ENCODE measurements at regions not wholly inside any gene's neighbourhood (a gene's known extent, or its start where the extent isn't known, plus 50 kb on each side); places are given as distances from the start of the nearest gene placed in this dataset.

DNA sequence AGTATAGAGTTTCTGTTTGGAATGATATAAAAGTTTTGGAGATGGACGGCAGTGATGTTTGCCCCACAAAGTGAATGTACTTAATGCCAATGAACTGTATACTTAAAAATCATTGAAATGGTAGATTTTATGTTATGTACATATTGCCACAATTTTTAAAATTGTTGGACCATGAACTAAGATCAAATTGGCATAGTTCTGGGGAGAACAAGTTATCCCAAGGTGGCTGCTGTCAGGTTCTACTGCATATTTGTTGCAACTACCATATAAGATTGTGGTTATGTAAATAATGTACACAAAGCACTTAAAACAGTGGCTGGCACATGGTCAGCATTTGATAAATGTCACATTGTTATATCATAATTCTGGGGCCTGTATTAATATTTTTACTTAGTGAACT, 466.4 kb downstream of the SIPA1L2 start:
- TF ChIP-seq CEBPB (IDR thresholded peaks at IDR 0.05; ENCODE audit: low read depth, low read length) (no peak), ELK1 (IDR thresholded peaks at IDR 0.05; ENCODE audit: borderline replicate concordance, low read depth, low read length) (no peak), RFX5 (IDR thresholded peaks at IDR 0.05; ENCODE audit: low read depth, low read length) (no peak), RAD21 (IDR thresholded peaks at IDR 0.05; ENCODE audit: low read length) (no peak), NFE2L2 (IDR thresholded peaks at IDR 0.05; ENCODE audit: low read depth, low read length) (no peak), POLR2A (IDR thresholded peaks at IDR 0.05; ENCODE audit: low read depth, low read length) (no peak), CHD1 (IDR thresholded peaks at IDR 0.05; ENCODE audit: low read depth, low read length) (no peak), MAFK (IDR thresholded peaks at IDR 0.05; ENCODE audit: low read depth, low read length) (no peak), USF2 (IDR thresholded peaks at IDR 0.05; ENCODE audit: low read depth, low read length) (no peak), BHLHE40 (IDR thresholded peaks at IDR 0.05; ENCODE audit: low read depth, low read length) (no peak), SMC3 (IDR thresholded peaks at IDR 0.05; ENCODE audit: low read depth, low read length) (no peak)
- TF ChIP-seq, protein P1, sequence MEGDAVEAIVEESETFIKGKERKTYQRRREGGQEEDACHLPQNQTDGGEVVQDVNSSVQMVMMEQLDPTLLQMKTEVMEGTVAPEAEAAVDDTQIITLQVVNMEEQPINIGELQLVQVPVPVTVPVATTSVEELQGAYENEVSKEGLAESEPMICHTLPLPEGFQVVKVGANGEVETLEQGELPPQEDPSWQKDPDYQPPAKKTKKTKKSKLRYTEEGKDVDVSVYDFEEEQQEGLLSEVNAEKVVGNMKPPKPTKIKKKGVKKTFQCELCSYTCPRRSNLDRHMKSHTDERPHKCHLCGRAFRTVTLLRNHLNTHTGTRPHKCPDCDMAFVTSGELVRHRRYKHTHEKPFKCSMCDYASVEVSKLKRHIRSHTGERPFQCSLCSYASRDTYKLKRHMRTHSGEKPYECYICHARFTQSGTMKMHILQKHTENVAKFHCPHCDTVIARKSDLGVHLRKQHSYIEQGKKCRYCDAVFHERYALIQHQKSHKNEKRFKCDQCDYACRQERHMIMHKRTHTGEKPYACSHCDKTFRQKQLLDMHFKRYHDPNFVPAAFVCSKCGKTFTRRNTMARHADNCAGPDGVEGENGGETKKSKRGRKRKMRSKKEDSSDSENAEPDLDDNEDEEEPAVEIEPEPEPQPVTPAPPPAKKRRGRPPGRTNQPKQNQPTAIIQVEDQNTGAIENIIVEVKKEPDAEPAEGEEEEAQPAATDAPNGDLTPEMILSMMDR (conservative IDR thresholded peaks at IDR 0.05; ENCODE audit: low read depth, low read length) = no peak

All from IMR-90 (cell line).